ENCODE measurements at regions not wholly inside any gene's neighbourhood (a gene's known extent, or its start where the extent isn't known, plus 50 kb on each side); places are given as distances from the start of the nearest gene placed in this dataset. TPM values are rescaled to one million over a fixed set of nuclear protein-coding genes. Genes with fewer than 3 reads are reported as not detected.
A peak's percentile ranks its signal among the peaks of the same experiment; 100 is the strongest.

DNA sequence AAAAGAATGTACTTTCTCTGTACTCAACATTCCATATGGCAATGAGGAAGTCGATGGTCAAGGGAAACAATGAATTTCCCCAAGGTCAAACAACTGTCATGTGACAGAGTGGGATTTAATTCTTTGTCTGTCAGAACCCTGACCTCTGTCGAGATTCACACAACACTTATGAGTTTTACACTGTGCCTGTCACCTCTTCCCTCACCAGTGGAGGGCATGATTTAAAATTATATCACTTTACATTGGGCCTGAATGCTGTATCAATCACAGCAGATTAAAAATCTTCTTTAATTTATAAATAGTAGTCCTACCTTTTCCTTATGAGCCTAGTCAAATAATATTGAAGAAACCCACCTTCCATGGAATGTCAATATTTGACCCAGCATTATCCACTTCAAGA is 276.7 kb downstream of the CDH10 start:
- DNase-seq (ENCODE audit: low spot score) = peak; percentile 20

DNA sequence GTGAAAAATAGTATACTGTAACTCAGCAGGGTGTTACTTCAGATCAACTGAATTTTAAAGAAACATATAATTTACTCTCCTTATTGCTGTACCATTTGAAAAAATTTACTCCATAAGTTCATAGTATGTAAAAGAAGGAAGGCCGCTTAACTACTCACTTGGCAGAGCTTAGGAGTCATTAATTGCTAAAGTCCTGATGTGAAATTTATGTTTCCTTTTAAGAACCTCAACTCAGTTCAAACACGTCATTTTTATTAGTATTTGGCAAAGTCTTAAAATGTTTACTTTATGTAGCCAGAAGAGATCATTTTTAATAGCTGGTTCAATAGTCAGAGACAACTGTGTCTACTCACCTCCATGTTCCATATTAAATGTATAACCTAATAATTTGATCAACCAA is 268.6 kb downstream of the CDH10 start:
- DNase-seq (ENCODE audit: low spot score) = no peak

DNA sequence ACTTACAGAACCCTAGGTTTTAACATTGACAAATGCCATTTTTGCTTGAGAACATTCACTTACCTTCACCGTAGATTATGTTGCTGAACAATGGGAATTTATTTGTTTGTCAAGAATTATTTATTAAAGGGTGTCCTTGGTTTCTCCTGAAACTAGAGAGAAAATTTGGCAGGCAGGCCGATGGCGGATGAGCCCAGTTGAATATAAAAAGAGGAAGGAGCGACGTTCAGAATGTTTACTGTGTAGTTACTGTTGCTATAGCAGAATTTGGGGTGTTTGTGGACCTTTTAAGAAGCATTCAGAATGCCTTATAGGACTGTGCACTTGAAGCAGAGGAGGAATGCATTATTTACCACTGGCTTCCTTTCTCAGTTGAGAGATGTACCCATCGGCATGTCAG is 268.2 kb downstream of the CDH10 start:
- DNase-seq (ENCODE audit: low spot score) = no peak

DNA sequence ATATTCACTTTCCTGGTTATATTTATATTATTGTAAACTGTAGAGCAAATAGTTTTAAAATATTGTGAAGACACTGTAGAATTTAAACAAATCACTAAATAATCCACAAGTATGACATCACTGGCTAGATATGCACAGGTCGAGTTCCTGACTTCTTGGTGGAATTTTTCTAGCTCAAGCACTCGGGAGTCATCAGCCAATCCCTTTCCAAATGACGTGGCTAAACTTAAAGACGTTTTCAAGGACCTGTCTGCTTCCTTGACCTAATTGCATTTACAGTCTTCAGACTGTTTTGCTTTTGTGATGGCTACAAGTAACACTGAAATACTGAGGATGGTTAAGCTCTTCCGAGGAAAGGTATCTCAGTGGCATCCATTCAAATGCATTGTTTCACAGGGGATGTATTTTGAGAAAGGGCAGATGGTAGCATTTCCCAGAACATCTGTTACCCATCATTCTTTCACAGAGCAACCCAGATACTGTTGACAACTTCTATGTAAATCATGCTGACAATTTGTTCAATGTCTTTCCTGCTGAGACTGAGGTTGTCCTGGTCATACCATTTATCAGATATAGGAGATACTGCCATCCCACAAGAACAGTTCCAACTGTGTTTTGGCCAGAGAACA is 262.8 kb downstream of the CDH10 start:
- DNase-seq (ENCODE audit: low spot score) = no peak

DNA sequence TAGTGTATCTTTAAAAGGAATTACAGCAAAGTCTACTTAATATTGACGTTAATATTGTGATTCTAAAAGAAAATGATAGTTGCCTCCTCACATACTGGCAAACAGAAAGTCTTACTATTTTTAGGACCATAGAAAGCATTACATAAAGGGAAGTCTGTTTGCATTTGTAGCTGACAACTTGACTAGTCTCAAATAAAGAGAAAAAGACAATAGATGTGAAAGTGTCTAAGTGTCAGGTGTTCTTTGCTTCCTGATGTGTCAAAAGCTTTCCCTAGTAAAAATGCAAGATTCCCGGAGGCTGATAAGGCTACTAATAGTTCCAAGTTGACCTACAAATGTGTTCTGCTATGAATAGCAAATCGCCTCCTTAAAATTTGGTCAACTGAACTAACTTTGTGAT is 259.7 kb downstream of the CDH10 start:
- DNase-seq (ENCODE audit: low spot score) = no peak

GRCh38 chr5:24385617-24386016 is 259.2 kb downstream of the CDH10 start:
- no peak for DNase-seq (ENCODE audit: low spot score)

DNA sequence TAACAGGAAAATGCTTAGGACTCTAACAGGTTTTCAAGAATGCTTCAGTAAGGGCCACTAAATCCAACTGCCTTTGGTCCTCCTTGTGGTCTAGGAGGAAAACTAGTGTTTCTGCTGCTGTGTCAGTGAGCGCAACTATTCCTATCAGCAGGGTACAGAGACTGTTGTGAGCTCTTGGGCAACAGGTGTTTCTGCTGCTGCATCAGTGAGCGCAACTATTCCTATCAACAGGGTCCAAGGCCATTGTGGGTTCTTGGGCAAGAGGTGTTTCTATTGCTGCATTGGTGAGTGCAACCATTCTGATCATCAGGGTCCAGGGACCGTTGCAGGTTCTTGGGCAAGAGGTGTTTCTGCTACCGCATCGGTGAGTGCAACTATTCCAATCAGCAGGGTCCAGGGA is 256.3 kb downstream of the CDH10 start:
- no peak for DNase-seq (ENCODE audit: low spot score)

DNA sequence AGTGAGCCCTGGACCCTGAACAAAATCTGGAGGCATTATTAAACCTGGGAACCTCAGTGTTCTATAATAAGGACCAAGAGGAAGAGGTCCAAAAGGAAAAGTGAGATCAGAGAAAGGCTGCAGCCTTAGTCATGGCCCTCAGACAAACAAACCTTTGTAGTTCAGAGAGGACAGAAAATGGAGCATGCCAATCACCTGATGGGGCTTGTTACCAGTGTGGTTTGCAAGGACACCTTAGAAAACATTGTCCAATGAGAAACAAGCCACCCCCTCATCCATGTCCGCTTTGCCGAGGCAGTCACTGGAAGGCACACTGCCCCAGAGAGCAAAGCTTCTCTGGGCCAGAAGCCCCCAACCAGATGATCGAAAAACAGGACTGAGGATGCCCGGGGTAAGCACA is 254.8 kb downstream of the CDH10 start:
- DNase-seq (ENCODE audit: low spot score) = no peak

DNA sequence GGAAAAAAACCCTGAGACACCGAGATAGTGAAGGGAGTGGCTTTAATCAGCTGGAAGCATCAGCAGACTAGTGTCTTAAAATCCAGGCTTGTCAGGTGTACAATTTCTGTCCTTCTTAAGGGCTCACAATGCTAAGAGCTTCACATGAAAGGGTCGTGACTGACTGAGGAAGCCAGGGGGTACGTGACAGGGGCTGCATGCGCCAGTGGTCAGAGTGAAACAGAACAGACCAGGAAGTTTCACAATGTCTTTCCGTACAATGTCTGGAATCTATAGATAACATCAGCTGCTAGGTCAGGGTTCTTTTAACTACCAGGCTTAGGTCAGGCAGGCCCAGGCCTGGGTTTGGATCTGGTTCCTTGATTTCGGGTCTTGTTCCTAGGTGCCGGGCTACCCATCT is 253.0 kb downstream of the CDH10 start:
- DNase-seq (ENCODE audit: low spot score) = no peak

DNA sequence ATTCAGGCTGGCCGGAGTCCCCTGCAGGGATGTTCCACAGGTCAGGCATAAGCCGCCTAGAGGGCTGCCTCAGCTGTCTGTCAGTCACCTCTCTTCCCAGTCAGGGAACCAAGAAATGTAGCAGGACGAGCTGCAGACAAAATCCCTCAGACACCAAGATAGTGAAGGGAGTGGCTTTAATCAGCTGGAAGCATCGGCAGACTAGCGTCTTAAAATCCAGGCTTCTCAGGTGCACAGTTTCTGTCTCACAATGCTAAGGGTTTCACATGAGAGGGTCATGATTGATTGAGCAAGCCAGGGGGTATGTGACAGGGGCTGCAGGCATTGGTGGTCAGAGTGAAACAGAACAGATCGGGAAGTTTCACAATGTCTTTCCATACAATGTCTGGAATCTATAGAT is 247.2 kb downstream of the CDH10 start:
- no peak for DNase-seq (ENCODE audit: low spot score)

DNA sequence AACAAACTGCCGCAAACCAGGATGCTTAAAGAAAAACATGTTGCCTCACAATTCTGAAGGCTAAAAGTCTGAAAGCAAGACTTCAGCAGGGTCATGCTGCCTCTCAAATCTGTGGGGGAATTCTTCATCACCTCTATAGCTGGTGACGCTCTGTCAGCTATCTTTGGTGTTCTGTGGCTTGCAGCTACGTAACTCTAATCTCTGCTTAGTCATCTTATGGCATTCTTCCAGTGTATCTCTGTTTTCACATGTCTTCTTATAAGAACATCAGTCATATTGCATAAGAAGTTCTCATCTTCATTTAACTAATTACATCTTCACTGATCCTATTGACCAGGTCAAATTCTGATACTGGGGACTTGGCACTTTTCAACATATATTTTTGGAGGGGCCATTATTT is 243.0 kb downstream of the CDH10 start:
- no peak for DNase-seq (ENCODE audit: low spot score)

GRCh38 chr5:24407466-24407865 is 237.3 kb downstream of the CDH10 start:
- DNase-seq (ENCODE audit: low spot score) = no peak

- no peak for DNase-seq (ENCODE audit: low spot score)
These were observed 216.4 kb downstream of the CDH10 start for GRCh38 chr5:24428345-24428744.

GRCh38 chr5:24433555-24433954 is 211.2 kb downstream of the CDH10 start:
- DNase-seq (ENCODE audit: low spot score) = no peak

Small RNAs in the stretch of these regions (small RNA-seq; reads per million reads assigned to genes)
- not detected for gene AC026784.1
- not detected for gene RF00019
- gene RF00561 = not detected

Measured in HT-29 (cell line).